OCI-LY3 (cell line): ENCODE measurements at regions not wholly inside any gene's neighbourhood (a gene's known extent, or its start where the extent isn't known, plus 50 kb on each side); places are given as distances from the start of the nearest gene placed in this dataset.

Experiments used
- H2AFZ ChIP-seq: fragments of 200-600, 300-600 bp; shearing (Covaris generic); 2 replicates; pipeline ENCODE4 v1.6.0; 2014; ENCODE audit warnings: antibody characterized with exemption, low read depth, low read length
- H3K27ac ChIP-seq: fragments of 200-600, 300-600 bp; sonication (generic); 2 replicates; pipeline ENCODE4 v1.5.1; 2014; ENCODE audit warnings: mild to moderate bottlenecking, low read length, moderate library complexity, mixed read lengths
- H3K27me3 ChIP-seq: fragments of 200-600, 300-600 bp; sonication (generic); 2 replicates; pipeline ENCODE4 v1.6.1; 2014; ENCODE audit warnings: low read depth, low read length, mixed read lengths
- H3K36me3 ChIP-seq: fragments of 200-600, 300-600 bp; sonication (generic); replicated peaks from 2 replicates; pipeline ENCODE3; 2014; ENCODE audit warnings: low read depth, low read length, mixed read lengths
- H3K4me1 ChIP-seq: fragments of 300-600, 200-600 bp; sonication (generic); 2 replicates; pipeline ENCODE4 v1.6.1; 2014; ENCODE audit warnings: low read length, mixed read lengths
- H3K4me2 ChIP-seq: fragments of 200-600, 300-600 bp; sonication (generic); 2 replicates; pipeline ENCODE4 v1.6.1; 2014; ENCODE audit warnings: low read length, mixed read lengths
- H3K4me3 ChIP-seq: fragments of 300-600, 200-600 bp; sonication (generic); 2 replicates; pipeline ENCODE4 v1.5.1; 2014; ENCODE audit warnings: antibody characterized with exemption, mild to moderate bottlenecking, low read length, moderate library complexity
- H3K79me2 ChIP-seq: fragments of 300-600, 200-600 bp; shearing (Covaris generic); 2 replicates; pipeline ENCODE4 v1.6.1; 2014; ENCODE audit warnings: mild to moderate bottlenecking, low read length, mixed read lengths
- H3K9ac ChIP-seq: fragments of 300-600, 200-600 bp; shearing (Covaris generic); 2 replicates; pipeline ENCODE4 v1.6.0; 2014; ENCODE audit warnings: mild to moderate bottlenecking, low read length, moderate library complexity
- H3K9me3 ChIP-seq: fragments of 200-600, 300-600 bp; shearing (Covaris generic); 2 replicates; pipeline ENCODE4 v1.6.1; 2014; ENCODE audit warnings: low read length, mixed read lengths; ENCODE audit not compliant: insufficient read depth
- H4K20me1 ChIP-seq: fragments of 200-600, 300-600 bp; sonication (generic); 2 replicates; pipeline ENCODE4 v1.6.1; 2016; ENCODE audit warnings: low read length, mixed read lengths; ENCODE audit not compliant: insufficient read depth
- CTCF ChIP-seq: fragments of 200-600, 300-600 bp; sonication (generic); IDR thresholded peaks from 2 replicates; pipeline ENCODE4 v1.5.1; 2014; ENCODE audit warnings: antibody characterized with exemption, low read length, low read depth
- EZH2phosphoT487 ChIP-seq: fragments of 200-600 bp; shearing (Covaris generic); IDR thresholded peaks from 2 replicates; pipeline ENCODE4 v1.6.1; 2018; ENCODE audit warnings: antibody characterized with exemption, mixed run types, low read depth

DNA sequence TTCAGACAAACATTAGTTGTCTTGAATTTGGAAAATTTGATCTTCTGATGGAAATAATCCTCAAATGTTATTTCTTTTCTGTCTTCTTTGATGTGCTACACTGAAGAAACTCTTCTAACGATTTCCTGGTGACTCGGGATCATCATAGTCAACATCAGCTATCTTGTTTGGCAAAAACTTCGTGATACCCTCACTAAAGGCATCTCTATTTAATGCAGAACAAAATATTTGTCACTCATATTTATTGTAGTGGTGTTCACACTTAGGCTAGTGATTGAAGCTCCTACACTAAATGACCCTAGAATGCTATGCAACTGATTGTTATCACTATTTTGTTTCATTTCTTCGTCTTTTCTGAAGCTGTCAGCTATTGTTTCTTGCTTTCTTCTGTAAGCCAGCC, 334.7 kb upstream of the ZEB2 start:
- no peaks in the 10 kb centered on the region for H3K9me3 ChIP-seq
- no peak for TF ChIP-seq CTCF
- no peak for TF ChIP-seq EZH2phosphoT487
- H2AFZ ChIP-seq = no peak overlapping the region
- H3K4me1 ChIP-seq = no peaks in the 10 kb centered on the region
- no peaks in the 10 kb centered on the region for H3K36me3 ChIP-seq
- no peak overlapping the region for H3K4me3 ChIP-seq
- H3K27me3 ChIP-seq = no peaks in the 10 kb centered on the region
- no peak overlapping the region for H3K27ac ChIP-seq
- H3K9ac ChIP-seq = no peak overlapping the region
- no peaks in the 10 kb centered on the region for H3K79me2 ChIP-seq
- H3K4me2 ChIP-seq = no peak overlapping the region
- no peaks in the 10 kb centered on the region for H4K20me1 ChIP-seq

DNA sequence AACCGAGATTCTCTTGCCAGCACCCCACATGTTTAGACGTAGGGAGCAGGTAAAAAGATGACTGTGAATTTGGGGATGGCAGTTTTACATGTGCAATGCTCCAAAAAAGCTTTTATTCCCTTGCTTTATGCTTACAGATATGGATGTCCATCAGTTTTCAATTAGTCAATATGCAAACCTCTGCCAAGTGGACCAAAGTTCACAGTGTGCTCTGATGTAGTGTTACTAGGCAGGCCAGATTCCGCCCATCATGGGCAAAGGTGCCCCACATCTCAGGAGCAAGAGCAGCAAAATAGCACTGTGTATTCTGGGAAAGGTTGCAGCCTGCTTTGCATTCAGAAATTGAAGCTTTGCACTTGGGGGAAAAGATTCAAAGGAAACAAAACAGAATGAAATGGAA, 329.7 kb upstream of the ZEB2 start:
- Histone ChIP-seq H2AFZ (no peak overlapping the region), H3K4me2 (no peak overlapping the region), H4K20me1 (no peaks in the 10 kb centered on the region), H3K4me1 (no peaks in the 10 kb centered on the region), H3K9ac (no peak overlapping the region), H3K4me3 (no peak overlapping the region), H3K79me2 (no peaks in the 10 kb centered on the region), H3K27ac (no peak overlapping the region), H3K36me3 (no peaks in the 10 kb centered on the region), H3K9me3 (no peaks in the 10 kb centered on the region), H3K27me3 (no peaks in the 10 kb centered on the region)
- TF ChIP-seq EZH2phosphoT487 (no peak), CTCF (no peak)

DNA sequence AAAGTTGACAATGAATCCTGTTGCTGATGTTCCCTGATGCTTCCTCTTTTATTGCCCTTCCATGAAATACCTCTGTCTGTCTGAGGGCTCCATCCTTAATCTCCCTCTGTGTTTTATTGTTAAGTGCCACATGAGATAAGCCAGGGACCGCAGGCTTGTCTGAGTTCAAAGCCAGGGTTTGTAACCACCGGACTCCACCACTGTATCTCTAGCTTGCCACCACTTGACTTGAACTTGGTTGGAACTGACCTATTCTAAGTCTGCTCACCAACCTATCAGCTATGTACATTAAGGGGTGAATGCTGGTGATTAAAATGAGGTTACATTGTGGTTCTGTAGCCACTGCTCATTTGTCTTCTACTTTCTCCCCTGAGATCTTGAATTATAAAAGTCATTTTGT, 328.5 kb upstream of the ZEB2 start:
- no peaks in the 10 kb centered on the region for H3K36me3 ChIP-seq
- no peaks in the 10 kb centered on the region for H3K9me3 ChIP-seq
- TF ChIP-seq CTCF = no peak
- no peak for TF ChIP-seq EZH2phosphoT487
- no peaks in the 10 kb centered on the region for H4K20me1 ChIP-seq
- no peak overlapping the region for H3K27ac ChIP-seq
- no peaks in the 10 kb centered on the region for H3K4me1 ChIP-seq
- H3K4me2 ChIP-seq = no peak overlapping the region
- H2AFZ ChIP-seq = no peak overlapping the region
- H3K27me3 ChIP-seq = no peaks in the 10 kb centered on the region
- H3K4me3 ChIP-seq = no peak overlapping the region
- no peaks in the 10 kb centered on the region for H3K79me2 ChIP-seq
- no peak overlapping the region for H3K9ac ChIP-seq

DNA sequence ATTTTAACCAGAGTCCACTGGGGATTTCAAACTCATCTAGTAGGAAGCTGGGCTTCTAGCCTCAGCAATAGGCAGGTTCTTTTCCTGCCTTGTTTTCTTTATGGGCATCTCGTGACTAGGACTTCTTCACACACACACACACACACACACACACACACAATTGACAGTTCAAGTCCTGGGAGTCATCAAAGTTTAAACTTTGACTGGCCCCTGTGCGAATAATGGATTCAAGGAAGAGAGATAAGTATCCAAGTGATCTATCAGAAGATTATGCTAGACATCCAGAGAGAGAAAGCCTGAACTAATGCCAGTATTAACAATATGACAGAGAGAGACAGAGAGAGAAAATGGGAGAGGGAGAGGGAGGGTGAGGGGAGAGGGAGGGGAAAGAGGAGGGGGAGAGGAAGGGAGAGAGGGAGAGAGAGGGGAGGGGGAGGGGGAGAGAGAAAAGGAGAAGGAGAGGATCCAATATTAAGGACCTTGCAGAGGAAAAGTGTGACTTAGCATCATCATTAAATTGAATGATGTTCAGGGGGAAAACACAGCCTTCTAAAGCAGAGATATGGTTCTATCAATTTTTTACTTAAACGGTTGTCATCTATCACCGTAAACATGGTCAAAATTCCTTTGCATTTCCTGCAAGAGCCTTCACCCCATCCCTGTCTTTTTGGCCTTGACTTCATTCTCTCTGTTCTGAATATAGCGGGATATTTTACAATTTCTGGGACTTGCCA, 327.6 kb upstream of the ZEB2 start:
- Histone ChIP-seq H3K9me3 (no peaks in the 10 kb centered on the region), H3K36me3 (no peaks in the 10 kb centered on the region), H2AFZ (no peak overlapping the region), H3K4me3 (no peak overlapping the region), H3K9ac (no peak overlapping the region), H3K27ac (no peak overlapping the region), H3K79me2 (no peaks in the 10 kb centered on the region), H3K4me2 (no peak overlapping the region), H3K4me1 (no peaks in the 10 kb centered on the region), H3K27me3 (no peaks in the 10 kb centered on the region), H4K20me1 (no peaks in the 10 kb centered on the region)
- TF ChIP-seq CTCF = no peak
- no peak for TF ChIP-seq EZH2phosphoT487
